B cell (primary cell): ENCODE measurements at regions not wholly inside any gene's neighbourhood (a gene's known extent, or its start where the extent isn't known, plus 50 kb on each side); places are given as distances from the start of the nearest gene placed in this dataset.

ENCODE experiments used
- ATAC-seq: fragments of 200-7000 bp; cut with Tn5 transposase; one replicate; pipeline ENCODE4 v1.10.0; 2021; ENCODE audit warnings: low read depth, mild to moderate bottlenecking, moderate number of reproducible peaks, moderate library complexity
- CTCF ChIA-PET: fragments of 350-600 bp; sonication (Branson Sonifier 250); formaldehyde crosslinking; loops from one replicate; lab custom pipeline; 2021; ENCODE audit warnings: antibody characterized with exemption, inconsistent platforms; lab: Charles Lee
- POLR2A ChIA-PET: fragments of 350-600 bp; sonication (Branson Sonifier 250); formaldehyde crosslinking; loops from one replicate; lab custom pipeline; 2021; ENCODE audit warnings: antibody characterized with exemption; lab: Charles Lee
- DNase-seq: peaks from one replicate; pipeline ENCODE4 v3.0.0; 2013
- H2AFZ ChIP-seq: 2 replicates; pipeline ENCODE4 v1.6.1; 2012; ENCODE audit warnings: mild to moderate bottlenecking, low read depth, low read length; ENCODE audit not compliant: insufficient read depth, poor library complexity, severe bottlenecking
- H3K27ac ChIP-seq, 2 donors: 1 replicate in 1 of 2; 2 replicates in 1 of 2; pipeline ENCODE4 v1.5.1; 2012 to 2013; ENCODE audit warnings: low read length in 2 of 2, mild to moderate bottlenecking in 2 of 2, moderate library complexity in 1 of 2
- H3K27me3 ChIP-seq, 4 experiments: fragments of 200-600 bp in 1 of 4; sonication (generic) in 1 of 4; replicated peaks in 1 of 4; 1 replicate in 2 of 4; 2 replicates in 2 of 4; pipeline versions ENCODE4 v1.6.1 to v1.7.0; 2013 to 2016; ENCODE audit warnings: low read length in 3 of 4, mild to moderate bottlenecking in 2 of 4, mixed read lengths in 1 of 4, moderate library complexity in 1 of 4; ENCODE audit not compliant: insufficient read depth in 4 of 4, control insufficient read depth in 3 of 4; ENCODE audit errors: control extremely low read depth in 1 of 4
- H3K36me3 ChIP-seq, 2 experiments: replicated peaks in 1 of 2; 1 replicate in 1 of 2; 2 replicates in 1 of 2; pipeline versions ENCODE4 v1.6.1 to v1.7.1; 2013; ENCODE audit warnings: low read length in 1 of 2; ENCODE audit not compliant: insufficient read depth in 2 of 2, control insufficient read depth in 1 of 2; ENCODE audit errors: control extremely low read depth in 1 of 2, extremely low read depth in 1 of 2
- H3K4me1 ChIP-seq, 2 donors: fragments of 200-600 bp in 1 of 2; sonication (generic) in 1 of 2; 1 replicate in 1 of 2; 2 replicates in 1 of 2; pipeline versions ENCODE4 v1.5.1 to v1.6.1; 2013 to 2017; ENCODE audit warnings: low read length in 2 of 2; ENCODE audit not compliant: control insufficient read depth in 2 of 2, insufficient read depth in 2 of 2
- H3K4me2 ChIP-seq: replicated peaks from 2 replicates; pipeline ENCODE3; 2012; ENCODE audit warnings: mild to moderate bottlenecking, low read depth, low read length; ENCODE audit not compliant: poor library complexity, severe bottlenecking
- H3K4me3 ChIP-seq, 5 experiments: fragments of 200-600 bp in 1 of 5; sonication (generic) in 1 of 5; 1 replicate in 3 of 5; 2 replicates in 2 of 5; pipeline versions ENCODE4 v1.5.1 to v1.7.0; 2011 to 2016; ENCODE audit warnings: low read length in 4 of 5, mild to moderate bottlenecking in 4 of 5, low read depth in 2 of 5, control low read depth in 1 of 5, moderate library complexity in 1 of 5; ENCODE audit not compliant: insufficient read depth in 1 of 5; ENCODE audit errors: control extremely low read depth in 1 of 5, extremely low read depth in 1 of 5
- H3K79me2 ChIP-seq: fragments of 200-600 bp; sonication (generic); one replicate; pipeline ENCODE4 v1.6.0; 2016; ENCODE audit warnings: low read length; ENCODE audit not compliant: control insufficient read depth, insufficient read depth
- H3K9ac ChIP-seq: fragments of 200-600 bp; sonication (generic); 2 replicates; pipeline ENCODE4 v1.6.1; 2017; ENCODE audit warnings: mild to moderate bottlenecking, low read length, moderate library complexity
- H3K9me3 ChIP-seq, 3 donors: one replicate each; pipeline versions ENCODE4 v1.6.1 to v1.7.1; 2013; ENCODE audit warnings: low read length in 2 of 3; ENCODE audit not compliant: control insufficient read depth in 2 of 3, insufficient read depth in 1 of 3; ENCODE audit errors: control extremely low read depth in 1 of 3
- H4K20me1 ChIP-seq: 2 replicates; pipeline ENCODE4 v1.6.0; 2012; ENCODE audit warnings: mild to moderate bottlenecking, low read length; ENCODE audit not compliant: insufficient read depth, control insufficient read depth, poor library complexity, severe bottlenecking
- H3K27ac Mint-ChIP-seq: one replicate; pipeline ENCODE4 v1.8.0; 2021; ENCODE audit warnings: mixed read lengths
- H3K27me3 Mint-ChIP-seq: one replicate; pipeline ENCODE4 v1.8.0; 2021; ENCODE audit warnings: mixed read lengths
- H3K4me1 Mint-ChIP-seq: one replicate; pipeline ENCODE4 v1.8.0; 2021; ENCODE audit warnings: mixed read lengths
- H3K4me3 Mint-ChIP-seq: one replicate; pipeline ENCODE4 v1.8.0; 2021; ENCODE audit warnings: mixed read lengths
- H3K9me3 Mint-ChIP-seq: one replicate; pipeline ENCODE4 v1.8.0; 2022; ENCODE audit warnings: mixed read lengths; ENCODE audit not compliant: insufficient read depth
- CTCF ChIP-seq: fragments of 200-600 bp; IDR thresholded peaks from one replicate; pipeline ENCODE4 v1.8.0; 2022; ENCODE audit warnings: antibody characterized with exemption, mild to moderate bottlenecking
- EZH2 ChIP-seq: IDR thresholded peaks from 2 replicates; pipeline ENCODE4 v1.6.1; 2012; ENCODE audit warnings: borderline replicate concordance, low read depth, mild to moderate bottlenecking, moderate library complexity, low read length; ENCODE audit not compliant: insufficient read depth, poor library complexity, severe bottlenecking
- WGBS: methylation state at CpG from one replicate; pipeline ENCODE4 v1.1.5; 2013; ENCODE audit warnings: missing lambda C conversion rate; ENCODE audit not compliant: insufficient coverage; 5-methylcytosine and 5-hydroxymethylcytosine counted together
- intact Hi-C: fragments of 100-400 bp; cut with micrococcal nuclease; formaldehyde crosslinking; loops from one replicate; pipeline ENCODE4 v1.10.0; 2022

GRCh38 chr5:74082512-74083055 is 456.6 kb downstream of the ARHGEF28 start:
- Mint-ChIP-seq H3K9me3 (no peaks in the 10 kb centered on the region), H3K27me3 (peaks cover 11% of the 10 kb centered on the region), H3K4me1 (no peaks in the 10 kb centered on the region), H3K27ac (no peak overlapping the region), H3K4me3 (no peak overlapping the region)
- no peak overlapping the region for H3K4me3 ChIP-seq
- POLR2A ChIA-PET, result no interaction called here
- no peak overlapping the region for H3K9ac ChIP-seq
- H3K27ac ChIP-seq, result no peak overlapping the region
- no peaks in the 10 kb centered on the region for H3K79me2 ChIP-seq
- no peaks in the 10 kb centered on the region for H3K36me3 ChIP-seq
- intact Hi-C loops, result no loop called here
- CTCF ChIA-PET, result no interaction called here
- DNase-seq (no peak), ATAC-seq (no peak)
- H3K27me3 ChIP-seq, result no peaks in the 10 kb centered on the region
- no peaks in the 10 kb centered on the region for H3K9me3 ChIP-seq
- no CpG with 5 or more reads among the region's 4 CpGs for WGBS
- TF ChIP-seq CTCF (no peak), EZH2 (no peak)
- H3K4me2 ChIP-seq, result no peak overlapping the region
- H4K20me1 ChIP-seq, result no peaks in the 10 kb centered on the region
- no peaks in the 10 kb centered on the region for H3K4me1 ChIP-seq
- H2AFZ ChIP-seq, result no peak overlapping the region

GRCh38 chr5:74081126-74081525 is 455.1 kb downstream of the ARHGEF28 start:
- TF ChIP-seq CTCF (no peak), EZH2 (no peak)
- Histone ChIP-seq H4K20me1 (no peaks in the 10 kb centered on the region), H3K36me3 (no peaks in the 10 kb centered on the region), H3K27me3 (no peaks in the 10 kb centered on the region), H2AFZ (no peak overlapping the region), H3K4me3 (no peak overlapping the region), H3K4me1 (no peaks in the 10 kb centered on the region), H3K79me2 (no peaks in the 10 kb centered on the region), H3K4me2 (no peak overlapping the region), H3K9me3 (no peaks in the 10 kb centered on the region), H3K27ac (no peak overlapping the region), H3K9ac (no peak overlapping the region)
- 70% methylated on average over 2 of the region's 5 CpGs for WGBS
- CTCF ChIA-PET, result no interaction called here
- POLR2A ChIA-PET, result no interaction called here
- Mint-ChIP-seq H3K27me3 (peaks cover 12% of the 10 kb centered on the region), H3K4me3 (no peak overlapping the region), H3K4me1 (no peaks in the 10 kb centered on the region), H3K27ac (no peak overlapping the region), H3K9me3 (no peaks in the 10 kb centered on the region)
- no peak for ATAC-seq
- intact Hi-C loops, result no loop called here
- no peak for DNase-seq
